CD1c-positive myeloid dendritic cell (primary cell): ENCODE measurements at regions not wholly inside any gene's neighbourhood (a gene's known extent, or its start where the extent isn't known, plus 50 kb on each side); places are given as distances from the start of the nearest gene placed in this dataset.
A peak's percentile ranks its signal among the peaks of the same experiment; 100 is the strongest.

ENCODE experiments used
- DNase-seq: peaks from one replicate; pipeline ENCODE4 v3.0.0-alpha.2; 2016; ENCODE audit errors: extremely low spot score

DNA sequence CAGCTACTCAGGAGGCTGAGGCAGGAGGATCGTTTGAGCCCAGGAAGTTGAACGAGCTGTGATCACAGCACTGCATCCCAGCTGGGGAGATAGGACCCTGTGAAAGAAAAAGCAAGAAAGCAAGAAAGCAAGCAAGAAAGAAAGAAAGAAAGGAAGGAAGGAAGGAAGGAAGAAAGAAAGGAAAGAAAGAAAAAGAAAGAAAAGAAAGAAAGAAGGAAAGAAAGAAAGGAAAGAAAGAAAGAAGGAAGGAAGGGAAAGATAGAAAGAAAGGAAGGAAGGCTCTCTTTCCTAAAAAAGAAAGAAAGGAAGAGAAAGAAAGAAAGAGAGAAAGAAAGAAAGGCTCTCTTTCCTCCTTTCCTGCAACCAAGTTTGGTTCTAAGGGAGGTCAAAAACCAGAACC is 380.3 kb downstream of the PCNX1 start:
- DNase-seq = no peak

DNA sequence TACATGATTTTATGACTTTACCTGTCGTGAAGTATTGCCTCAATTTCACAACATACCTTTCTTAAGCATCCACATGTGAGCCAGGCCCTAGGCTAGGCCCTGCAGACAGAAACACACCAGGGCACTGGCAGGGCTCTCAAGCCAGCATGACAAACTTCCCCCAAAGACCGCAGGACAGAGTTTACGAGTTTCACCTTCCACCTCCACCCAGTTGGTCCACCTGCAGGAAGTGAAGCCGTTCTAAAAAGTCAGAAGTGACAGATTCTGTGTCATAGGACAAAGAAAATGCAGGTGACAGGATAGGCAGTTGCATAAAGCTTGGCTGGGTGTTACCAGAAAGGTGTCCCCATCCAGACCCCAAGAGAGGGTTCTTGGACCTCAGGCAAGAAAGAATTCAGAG is 382.3 kb downstream of the PCNX1 start:
- DNase-seq = no peak

DNA sequence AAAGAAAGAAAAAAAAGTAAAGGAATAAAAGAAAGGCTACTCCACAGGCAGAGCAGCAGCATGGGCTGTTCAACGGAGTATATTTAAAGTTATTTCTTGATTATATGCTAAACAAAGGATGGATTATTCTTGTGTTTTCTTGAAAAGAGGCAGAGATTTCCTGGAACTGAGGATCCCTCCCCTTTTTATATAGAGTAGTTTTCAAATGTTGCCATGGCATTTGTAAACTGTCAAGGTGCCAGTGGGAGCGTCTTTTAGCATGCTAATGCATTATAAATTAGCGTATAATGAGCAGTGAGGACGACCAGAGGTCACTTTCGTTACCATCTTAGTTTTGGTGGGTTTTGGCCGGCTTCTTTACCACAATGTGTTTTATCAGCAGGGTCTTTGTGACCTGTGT is 383.0 kb downstream of the PCNX1 start:
- DNase-seq = no peak

DNA sequence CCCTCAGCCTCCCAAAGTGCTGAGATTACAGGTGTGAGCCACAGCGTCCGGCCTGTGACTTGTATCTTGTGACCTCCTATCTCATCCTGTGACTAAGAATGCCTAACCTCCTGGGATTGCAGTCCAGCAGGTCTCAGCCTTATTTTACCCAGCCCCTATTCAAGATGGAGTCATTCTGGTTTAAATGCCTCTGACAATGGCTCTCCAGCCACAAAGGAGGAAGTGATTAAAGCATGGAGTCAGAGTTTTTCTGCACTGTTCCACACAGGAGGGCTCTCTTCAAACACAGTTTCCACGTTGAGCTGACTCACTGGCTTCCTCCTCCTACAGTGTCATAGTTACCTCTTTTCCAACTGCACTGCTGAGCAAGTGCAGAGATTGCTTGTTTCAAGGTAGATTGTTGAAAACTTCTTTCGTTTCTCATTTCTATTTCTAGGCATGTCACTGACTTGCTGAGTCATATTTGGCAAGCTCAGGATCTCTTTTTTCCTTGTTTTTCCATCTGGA is 383.8 kb downstream of the PCNX1 start:
- DNase-seq = peak; percentile 87

DNA sequence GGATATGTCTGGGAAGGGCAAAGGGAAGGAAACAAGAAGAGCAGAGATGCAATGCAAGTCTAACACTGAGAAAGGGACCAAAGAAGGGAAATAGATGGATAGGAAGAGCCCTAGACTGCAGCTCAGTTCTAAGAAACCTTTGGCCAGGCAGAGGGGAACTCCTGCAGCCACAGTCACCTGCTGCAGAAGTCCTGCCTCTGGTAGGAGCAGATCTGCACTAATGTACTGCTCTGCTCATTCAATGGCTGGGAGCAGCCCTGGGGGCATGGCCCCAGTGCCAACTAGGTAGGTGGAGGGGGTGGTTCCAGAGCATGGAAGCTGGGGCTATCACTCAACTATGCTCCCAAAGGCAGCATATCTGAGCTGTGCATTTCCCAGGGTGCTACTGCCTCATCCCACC is 388.9 kb downstream of the PCNX1 start:
- no peak for DNase-seq

DNA sequence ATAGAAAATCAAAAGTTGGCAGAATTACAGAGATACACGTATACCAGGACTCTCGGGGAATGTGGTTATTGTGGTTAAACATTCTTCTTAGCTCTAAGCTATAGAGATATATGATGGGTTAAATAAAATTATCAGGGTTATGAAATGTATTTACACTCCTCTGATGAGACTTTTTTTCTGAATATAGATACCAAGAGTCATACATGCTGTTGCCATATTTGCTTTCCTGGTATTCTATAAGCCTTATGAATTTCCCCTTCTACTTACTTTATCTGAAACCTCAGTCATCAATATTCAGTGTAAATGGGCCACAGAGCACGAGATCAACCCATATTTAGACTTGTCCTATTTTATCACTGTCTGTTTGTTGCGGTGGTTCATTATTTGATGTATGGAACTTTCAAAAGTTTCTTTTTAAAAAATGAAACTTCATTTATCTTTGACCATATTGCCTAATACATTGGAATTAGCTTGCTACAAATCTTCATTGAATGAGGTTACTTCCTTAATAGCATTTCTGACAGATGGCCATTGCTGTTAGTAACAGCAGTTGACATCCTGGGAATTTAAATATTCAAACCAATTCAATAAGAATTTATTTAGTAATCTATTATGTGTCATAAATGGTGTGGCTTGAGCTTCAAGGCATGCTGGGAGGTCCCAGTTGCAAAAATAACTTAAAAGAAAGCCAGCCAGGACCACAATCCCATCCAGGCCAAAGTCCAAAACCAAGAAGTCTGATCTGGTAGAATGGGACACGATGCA is 393.5 kb downstream of the PCNX1 start:
- no peak for DNase-seq

DNA sequence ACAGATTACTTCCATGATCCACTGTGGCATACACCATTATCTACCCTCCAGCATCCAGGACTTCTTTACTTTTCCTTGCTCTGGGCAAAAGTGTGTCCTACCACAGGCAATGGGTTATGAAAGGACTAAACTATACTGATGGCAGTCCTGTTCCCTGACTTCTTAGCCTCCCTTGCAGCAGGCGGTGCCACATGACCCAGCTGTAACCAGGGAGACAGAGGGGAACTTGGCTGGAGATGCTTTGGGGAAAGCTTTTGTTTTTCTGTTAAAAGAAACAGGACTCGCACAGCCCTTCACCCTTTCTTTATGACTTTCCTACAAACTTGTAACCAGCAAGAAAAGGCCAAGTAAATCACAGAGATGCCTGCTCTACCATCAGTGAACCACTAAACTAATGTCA is 394.4 kb downstream of the PCNX1 start:
- DNase-seq = no peak

DNA sequence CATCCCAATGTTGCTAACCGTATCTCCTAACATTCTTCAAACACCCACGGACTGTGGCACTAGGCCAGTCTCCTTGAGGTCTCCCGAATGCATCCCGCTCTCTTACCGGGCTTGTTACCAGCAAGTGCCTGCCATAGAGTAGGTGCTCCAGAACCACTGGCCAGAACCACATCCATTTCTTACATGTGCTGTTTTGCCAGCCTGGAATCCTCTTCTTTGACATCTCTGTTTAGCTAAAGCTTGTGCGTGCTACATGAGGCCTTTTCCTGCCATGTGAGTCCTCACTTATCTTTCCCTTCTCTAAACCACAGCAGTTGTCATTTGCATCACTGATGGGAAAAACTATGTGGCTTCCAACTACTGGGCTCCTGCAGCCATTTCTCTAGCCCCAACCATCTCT is 397.4 kb downstream of the PCNX1 start:
- no peak for DNase-seq

DNA sequence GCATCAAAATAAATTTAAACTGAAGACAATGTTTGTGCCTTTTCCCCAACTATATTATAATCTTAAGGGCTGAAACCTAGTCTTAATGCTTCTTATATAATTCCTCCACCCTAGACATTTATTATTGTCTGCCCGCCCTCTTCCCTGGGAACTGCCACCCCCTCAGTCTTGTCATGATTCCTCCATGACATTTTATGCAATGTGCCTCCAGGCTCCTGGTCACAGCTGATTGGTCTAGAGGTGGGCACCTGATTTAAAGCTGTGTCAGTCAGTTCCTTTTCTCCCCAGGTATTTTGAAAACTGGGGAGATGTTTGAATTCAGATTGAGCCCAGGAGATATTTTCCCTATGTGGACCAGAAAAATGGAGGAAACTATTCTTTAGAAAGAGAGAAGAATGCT is 401.4 kb downstream of the PCNX1 start:
- no peak for DNase-seq

DNA sequence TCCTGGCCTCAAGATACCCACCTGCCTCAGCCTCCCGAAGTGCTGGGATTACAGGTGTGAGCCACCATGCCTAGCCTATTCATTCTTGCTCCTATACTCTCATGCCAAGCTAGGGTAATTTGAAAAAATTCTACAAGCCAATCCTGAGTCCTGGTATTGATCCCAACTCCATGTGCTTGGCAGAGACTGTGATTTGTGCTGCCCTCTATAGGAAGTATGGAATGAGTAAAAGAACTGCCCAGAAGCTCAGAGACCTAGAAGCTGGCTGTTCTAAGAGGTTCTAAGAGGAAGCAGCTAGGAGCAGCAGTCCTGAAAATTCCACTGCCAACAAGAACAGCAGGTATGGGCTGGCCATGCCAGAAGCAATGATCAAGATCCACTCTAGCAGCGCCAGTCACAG is 402.5 kb downstream of the PCNX1 start:
- DNase-seq = no peak

DNA sequence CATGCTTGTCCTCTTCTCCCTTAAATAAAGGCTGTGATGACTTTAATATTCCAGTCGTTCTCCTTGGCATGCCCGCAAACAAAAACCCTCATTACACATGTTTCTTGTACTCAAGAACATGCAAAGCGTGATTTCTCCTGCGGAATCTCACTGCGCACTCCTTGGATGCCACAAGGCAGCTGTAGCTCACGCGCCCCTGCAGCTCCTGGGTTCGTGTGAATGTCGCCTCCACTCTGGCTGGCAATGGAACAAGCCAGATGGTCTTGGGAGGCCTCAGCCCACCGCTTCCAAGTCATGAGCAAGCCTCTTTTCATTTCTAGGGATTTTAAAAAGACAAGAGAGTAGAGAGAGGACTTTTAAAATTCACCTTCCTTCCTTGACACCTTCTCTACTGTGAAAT is 403.8 kb downstream of the PCNX1 start:
- DNase-seq = no peak

DNA sequence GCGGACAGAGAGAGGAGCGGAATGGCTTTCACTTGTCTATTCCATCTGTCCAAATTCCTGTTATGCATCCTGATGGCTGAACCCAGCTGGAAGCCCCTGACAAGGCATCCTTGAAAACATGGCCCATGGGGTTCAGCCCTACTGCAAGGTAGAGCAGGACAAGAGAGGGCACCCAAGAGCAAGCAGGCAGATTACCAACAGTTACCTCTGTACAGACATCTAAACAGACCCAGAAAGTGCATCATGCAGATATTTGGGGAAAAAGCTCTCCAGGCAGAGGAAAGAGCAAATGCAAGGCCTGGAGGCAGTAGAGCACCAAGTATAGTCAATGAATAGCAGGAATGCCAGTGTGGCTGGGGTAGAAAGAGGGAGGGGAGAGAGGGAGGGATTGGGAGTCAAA is 407.5 kb downstream of the PCNX1 start:
- DNase-seq = no peak

DNA sequence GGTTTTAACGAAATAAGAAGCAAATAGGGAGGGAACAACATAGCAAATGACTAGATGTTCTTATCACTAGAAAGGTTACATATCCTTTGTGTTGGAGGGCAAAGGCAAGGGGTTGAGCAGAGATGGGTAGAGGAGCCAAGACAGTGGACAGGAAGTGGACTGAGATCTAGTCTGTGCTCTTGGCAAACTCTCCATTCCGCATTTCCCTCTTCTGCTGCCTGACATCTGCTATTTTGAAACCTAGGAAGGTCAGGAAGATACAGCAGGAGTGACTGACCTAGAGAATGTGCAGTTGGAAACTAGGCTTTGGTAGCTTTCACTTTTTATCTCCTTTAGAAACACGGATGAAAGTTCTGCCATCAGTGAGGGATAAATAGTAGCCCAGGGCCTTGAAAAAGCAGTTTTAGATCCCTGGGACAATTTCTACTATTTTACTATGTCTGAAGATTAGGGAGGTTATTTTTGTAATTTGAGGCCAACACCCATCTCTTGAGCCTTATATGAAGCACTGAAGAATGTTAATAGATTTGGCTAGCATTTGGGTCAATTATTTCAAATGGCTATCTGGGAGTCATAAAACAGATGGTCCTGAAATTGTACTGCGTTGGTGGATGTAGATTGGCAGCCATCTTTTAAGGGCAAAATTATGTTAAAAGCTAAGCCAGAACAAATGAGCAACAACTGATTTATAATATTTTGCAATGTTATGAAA is 410.3 kb downstream of the PCNX1 start:
- no peak for DNase-seq

DNA sequence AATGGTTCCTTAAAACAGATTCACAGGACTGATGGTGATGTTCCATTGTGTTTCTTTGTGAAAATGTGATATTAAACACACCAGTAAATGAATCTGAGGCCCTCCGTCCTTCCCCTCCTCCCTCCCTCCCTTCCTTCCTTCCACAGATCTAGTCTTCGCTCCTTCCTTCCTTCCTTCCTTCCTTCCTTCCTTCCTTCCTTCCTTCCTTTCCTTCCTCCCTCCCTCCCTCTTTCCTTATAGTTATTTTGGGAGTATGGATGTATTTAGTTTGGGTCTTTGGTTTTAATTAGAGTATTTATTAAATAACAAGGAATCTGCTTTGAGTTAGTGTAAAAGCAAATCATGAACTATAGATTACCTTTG is 410.8 kb downstream of the PCNX1 start:
- no peak for DNase-seq

DNA sequence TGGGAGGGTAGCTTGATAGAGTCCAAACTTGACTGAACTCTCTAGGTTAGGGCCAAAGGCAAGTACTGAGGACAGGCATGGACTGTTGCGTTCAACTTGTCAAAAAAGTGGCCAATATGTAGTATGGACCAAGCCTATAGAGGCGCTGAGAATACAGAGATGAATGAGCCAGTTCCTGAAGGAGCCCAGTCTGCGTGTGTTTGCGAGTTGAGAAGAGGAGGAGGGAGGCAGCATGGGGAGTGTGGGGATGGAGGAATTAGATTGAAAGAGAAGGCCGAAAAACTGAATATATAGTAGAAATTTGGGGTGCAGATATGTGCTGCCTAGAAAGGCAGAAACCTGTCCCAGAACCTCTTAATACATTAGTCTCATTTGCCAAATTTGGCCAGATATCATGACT is 412.4 kb downstream of the PCNX1 start:
- DNase-seq = peak; percentile 19

DNA sequence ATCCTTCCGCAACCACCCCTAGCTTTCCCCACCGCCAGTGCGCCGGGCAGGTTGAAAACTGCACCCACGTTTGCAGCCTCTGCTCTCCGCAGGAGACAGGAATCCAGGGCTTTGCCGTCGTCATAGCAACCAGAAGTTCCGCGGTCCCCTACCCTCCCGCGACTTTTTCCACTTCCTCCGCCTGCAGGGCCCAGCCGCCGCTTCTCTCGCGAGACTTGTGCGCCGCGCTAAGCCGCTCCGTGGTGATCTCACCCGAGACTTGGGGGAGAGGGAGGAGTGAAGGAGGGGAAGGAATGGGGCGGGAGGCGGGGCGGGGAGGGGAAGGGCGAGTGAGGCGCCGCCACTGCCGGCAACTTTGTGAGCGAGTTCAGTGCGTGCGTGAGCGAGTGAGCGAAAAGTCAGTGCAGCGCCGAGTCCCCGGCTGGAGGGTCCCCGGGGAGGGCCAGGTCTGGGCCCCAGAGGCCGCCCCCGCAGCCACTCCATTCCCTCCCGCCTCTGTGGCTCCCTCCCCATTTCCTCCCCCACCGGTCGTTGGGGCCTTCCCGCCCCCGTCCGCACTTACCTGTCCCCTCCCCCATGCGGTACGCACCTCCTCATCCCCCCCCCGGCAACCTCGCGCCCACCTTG is 413.0 kb downstream of the PCNX1 start, which contains the start of gene SIPA1L1:
Gene SIPA1L1, plus strand, starts transcription at position 370 of the 627 bp plus-strand sequence.
- DNase-seq = peak; percentile 100

DNA sequence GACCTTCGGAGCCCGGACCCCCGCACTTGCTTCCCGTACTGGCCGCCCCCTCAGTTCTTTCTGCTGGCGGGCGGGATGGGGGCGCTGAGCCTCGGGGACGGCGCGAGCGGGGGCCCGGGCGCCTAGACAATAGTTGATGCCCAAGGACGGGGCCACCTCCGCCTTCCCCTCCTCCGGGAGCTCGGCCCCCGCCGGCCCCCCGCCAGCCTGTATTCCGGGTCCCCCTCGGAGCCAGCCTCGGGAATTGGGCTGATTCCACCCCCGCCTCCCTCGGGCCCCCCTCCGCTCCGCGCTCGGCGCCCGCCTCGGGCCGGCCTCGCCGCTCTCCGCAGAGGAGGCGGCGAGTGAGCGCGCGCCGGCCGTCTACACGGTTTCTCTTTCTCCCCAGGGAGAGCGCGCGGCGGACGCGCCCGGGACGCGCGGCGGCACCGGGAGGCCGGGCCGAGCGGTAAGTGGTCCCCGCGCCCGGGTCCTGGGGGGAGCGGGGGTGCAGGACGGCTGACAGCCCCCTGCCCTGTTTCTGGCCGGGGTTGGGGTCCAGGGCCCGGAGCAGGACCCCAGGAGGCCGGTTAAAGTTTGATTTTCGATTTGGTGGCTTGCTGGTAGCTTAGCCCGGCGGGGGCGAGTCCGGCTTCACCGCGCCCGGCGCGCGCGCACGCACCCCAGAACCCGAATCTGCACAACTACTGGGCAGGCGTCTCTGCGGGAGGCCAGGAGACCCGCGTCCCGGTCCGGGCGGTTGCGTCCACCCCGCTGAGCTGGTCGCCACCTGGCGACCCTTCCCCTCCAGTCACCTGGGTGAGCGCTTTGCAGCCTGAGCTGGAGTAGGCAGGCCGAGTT is 413.7 kb downstream of the PCNX1 start:
- DNase-seq = peak; percentile 75

DNA sequence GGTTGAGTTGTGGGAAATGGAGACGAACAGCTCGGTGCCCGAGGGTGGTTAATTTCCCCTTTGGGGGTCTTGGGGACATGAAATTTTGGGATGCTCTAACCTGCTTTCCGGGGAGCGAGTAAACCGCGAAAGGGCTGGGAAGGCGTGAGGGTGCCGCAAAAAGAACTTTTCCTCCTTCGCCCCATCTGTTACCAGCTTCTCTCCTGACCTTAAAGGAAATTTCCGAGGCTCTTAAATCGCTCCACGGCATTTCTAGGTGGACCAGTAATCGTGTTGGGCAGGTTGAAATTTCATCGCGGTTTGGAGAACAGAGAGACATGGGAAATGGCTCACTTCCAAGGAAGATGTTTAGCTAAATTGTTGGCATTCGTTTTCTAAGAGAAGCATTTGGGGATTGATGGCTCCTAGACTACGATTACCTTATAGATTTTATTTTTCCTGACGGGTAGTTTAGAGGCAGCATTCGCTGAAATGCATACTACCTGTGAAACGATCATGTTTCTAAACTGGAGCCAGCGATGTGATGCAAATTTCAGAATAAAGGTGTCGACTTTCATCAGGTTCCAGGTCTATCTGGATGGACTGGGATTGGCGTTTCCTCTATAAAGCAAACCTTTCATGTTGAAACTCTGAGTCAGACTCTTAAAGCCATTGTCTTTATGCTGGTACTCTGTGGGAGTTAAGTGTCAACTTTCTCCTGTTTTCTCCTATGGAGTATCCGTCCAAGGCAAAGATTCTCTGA is 414.5 kb downstream of the PCNX1 start:
- peak; percentile 42 for DNase-seq

DNA sequence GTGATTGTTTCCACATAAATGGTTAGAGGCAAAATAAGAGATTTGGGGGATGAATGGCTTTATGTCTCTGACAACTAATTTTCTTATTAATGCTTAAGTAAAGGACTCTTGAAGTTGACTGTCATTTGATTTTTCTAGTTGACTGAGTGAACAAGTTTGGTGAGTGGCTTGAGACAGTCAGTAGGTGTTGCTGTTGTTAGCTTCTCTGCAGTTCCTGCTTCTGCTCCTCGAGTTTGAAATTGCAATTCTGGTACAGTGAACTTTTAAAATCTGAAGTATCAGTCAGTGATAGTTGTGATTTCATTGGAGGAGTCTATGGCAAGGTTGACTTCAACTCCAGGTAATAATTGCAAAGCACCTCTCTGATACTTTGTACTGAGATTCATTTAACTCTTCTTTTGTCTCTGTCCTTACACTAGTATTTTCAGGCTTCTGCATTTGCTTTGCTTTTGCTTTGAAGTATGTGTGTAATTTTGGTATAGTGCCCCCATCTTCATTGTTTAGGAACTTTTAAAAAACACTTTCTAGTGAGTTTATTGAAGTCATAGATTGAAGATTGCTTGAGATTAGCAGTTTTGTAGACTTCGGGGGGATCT is 415.5 kb downstream of the PCNX1 start:
- DNase-seq = peak; percentile 54

DNA sequence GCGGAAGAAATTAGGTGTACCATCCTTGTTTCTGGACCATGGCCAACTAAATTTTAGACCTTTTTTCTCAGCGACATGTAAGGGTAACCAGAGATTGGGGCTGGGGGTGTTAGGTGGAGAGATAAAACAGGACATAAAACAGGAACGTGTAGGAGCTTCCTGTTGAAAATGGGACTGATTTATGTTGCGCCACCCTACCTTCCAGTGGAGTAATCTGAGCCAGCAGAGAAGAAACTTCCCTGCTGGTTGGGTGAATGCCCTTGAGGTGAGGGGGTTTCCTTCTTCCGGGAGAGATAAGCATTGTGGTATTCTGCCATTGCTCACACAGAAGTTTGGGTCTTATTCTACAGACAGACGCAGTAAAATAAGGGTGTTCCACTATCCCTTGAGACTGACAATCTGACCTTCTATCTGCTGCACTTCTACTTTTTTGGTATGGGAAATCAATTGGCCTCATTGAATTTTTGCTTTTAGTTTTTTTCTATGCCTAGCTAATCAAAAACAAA is 417.6 kb downstream of the PCNX1 start:
- DNase-seq = peak; percentile 78

DNA sequence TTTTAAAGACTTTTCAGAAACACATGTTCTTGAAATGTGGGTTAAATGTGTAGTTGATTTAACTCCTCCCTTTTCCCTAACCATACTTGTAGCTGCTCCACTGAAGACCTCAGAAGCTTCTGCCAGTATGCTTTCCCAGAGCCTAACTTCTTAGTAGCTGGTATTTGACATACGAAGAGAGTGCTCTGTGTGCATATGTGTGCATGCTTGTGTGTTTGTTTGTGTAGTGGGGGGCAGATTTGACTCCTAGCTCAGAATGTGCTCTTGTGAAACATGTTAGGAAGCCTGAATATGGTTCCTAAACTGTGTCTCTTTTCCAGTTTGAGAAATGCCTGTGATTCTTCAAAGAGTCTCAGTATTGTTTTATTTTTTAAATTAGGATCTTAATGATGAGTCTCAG is 420.4 kb downstream of the PCNX1 start:
- DNase-seq = no peak
